ENCODE measurements at regions not wholly inside any gene's neighbourhood (a gene's known extent, or its start where the extent isn't known, plus 50 kb on each side); places are given as distances from the start of the nearest gene placed in this dataset.

- no peak for TF ChIP-seq POLR2AphosphoS5 (IDR thresholded peaks at IDR 0.05)
- no peak for TF ChIP-seq EP300 (conservative IDR thresholded peaks at IDR 0.05; ENCODE audit: poor library complexity, severe bottlenecking)
- TF ChIP-seq CTCF (IDR thresholded peaks at IDR 0.05; ENCODE audit: poor library complexity, severe bottlenecking), result no peak
- no peak for TF ChIP-seq EZH2 (IDR thresholded peaks at IDR 0.05; ENCODE audit: borderline replicate concordance, insufficient read depth, low read length, poor library complexity, severe bottlenecking)
- no peak for TF ChIP-seq REST (IDR thresholded peaks at IDR 0.05; ENCODE audit: borderline replicate concordance)
- no peak for TF ChIP-seq SMC3 (conservative IDR thresholded peaks at IDR 0.05; ENCODE audit: poor library complexity)
Observed at GRCh38 chr6:165096209-165096608, 213.2 kb downstream of the C6orf118 start.

All from neural cell (in vitro differentiated cells).